ENCODE measurements at regions not wholly inside any gene's neighbourhood (a gene's known extent, or its start where the extent isn't known, plus 50 kb on each side); places are given as distances from the start of the nearest gene placed in this dataset.
"Not testable (repeated sequence)": the region's sequence is repeated elsewhere in the genome, so short reads cannot be mapped to it uniquely, and the experiment has no call there.

- TF ChIP-seq POLR2A (IDR thresholded peaks at IDR 0.05) = no peak
- TF ChIP-seq CTCF (IDR thresholded peaks at IDR 0.05) = no peak
- H3K27ac ChIP-seq = no peak overlapping the region
- no peaks in the 10 kb centered on the region for H3K4me1 ChIP-seq (replicated peaks in 1 of 2)
- H3K27me3 ChIP-seq = no peaks in the 10 kb centered on the region
- H3K36me3 ChIP-seq (replicated peaks in 1 of 2) = no peaks in the 10 kb centered on the region
- DNase-seq = no peak
- intact Hi-C loops (cut with DNase I) = no loop called here
- 79 to 100% (median 100%) methylated on average over 1 of the region's 1 CpG; no CpG with 5 or more reads in 1 of the 4 donors for WGBS, 4 donors
- no peak overlapping the region for H3K4me3 ChIP-seq
- no peaks in the 10 kb centered on the region for H3K9me3 ChIP-seq (replicated peaks in 1 of 3)
These were observed 120.2 kb downstream of the SLC4A3 start for GRCh38 chr2:219747637-219748036.

- H3K27me3 ChIP-seq = no peaks in the 10 kb centered on the region
- intact Hi-C loops (cut with DNase I) = no loop called here
- H3K9me3 ChIP-seq (replicated peaks in 1 of 3) = no peaks in the 10 kb centered on the region
- TF ChIP-seq POLR2A (IDR thresholded peaks at IDR 0.05) = no peak
- no peak for TF ChIP-seq CTCF (IDR thresholded peaks at IDR 0.05)
- no peaks in the 10 kb centered on the region for H3K36me3 ChIP-seq (replicated peaks in 1 of 2)
- H3K4me1 ChIP-seq (replicated peaks in 1 of 2) = no peaks in the 10 kb centered on the region
- H3K27ac ChIP-seq = no peak overlapping the region
- H3K4me3 ChIP-seq = no peak overlapping the region
- no peak for DNase-seq
- WGBS, 4 donors = 57 to 66% (median 61%) methylated on average over 4 of the region's 4 CpGs
These were observed 121.5 kb downstream of the SLC4A3 start for GRCh38 chr2:219748671-219749570.

GRCh38 chr2:219751121-219751520 lies 123.7 kb downstream of the SLC4A3 start:
- H3K27me3 ChIP-seq; H3K4me1 ChIP-seq (replicated peaks in 1 of 2); intact Hi-C loops (cut with DNase I); H3K9me3 ChIP-seq (replicated peaks in 1 of 3); DNase-seq; H3K4me3 ChIP-seq; H3K27ac ChIP-seq; H3K36me3 ChIP-seq (replicated peaks in 1 of 2): not testable (repeated sequence)
- WGBS, 4 donors = 92 to 100% (median 95%) methylated on average over 3 to 34 of the region's 34 CpGs

- Histone ChIP-seq H3K27ac (no peak overlapping the region), H3K4me3 (no peak overlapping the region), H3K4me1 (replicated peaks in 1 of 2) (no peaks in the 10 kb centered on the region), H3K9me3 (replicated peaks in 1 of 3) (no peaks in the 10 kb centered on the region), H3K27me3 (no peaks in the 10 kb centered on the region), H3K36me3 (replicated peaks in 1 of 2) (no peaks in the 10 kb centered on the region)
- intact Hi-C loops (cut with DNase I) = no loop called here
- TF ChIP-seq POLR2A (IDR thresholded peaks at IDR 0.05) = no peak
- no peak for TF ChIP-seq CTCF (IDR thresholded peaks at IDR 0.05)
- 60 to 69% (median 65%) methylated on average over 2 of the region's 2 CpGs for WGBS, 4 donors
- no peak for DNase-seq
These were observed 125.3 kb downstream of the SLC4A3 start for GRCh38 chr2:219752726-219753125.
